ENCODE measurements at regions not wholly inside any gene's neighbourhood (a gene's known extent, or its start where the extent isn't known, plus 50 kb on each side); places are given as distances from the start of the nearest gene placed in this dataset.
A peak's percentile ranks its signal among the peaks of the same experiment; 100 is the strongest.
"Not testable (repeated sequence)": the region's sequence is repeated elsewhere in the genome, so short reads cannot be mapped to it uniquely, and the experiment has no call there.

DNA sequence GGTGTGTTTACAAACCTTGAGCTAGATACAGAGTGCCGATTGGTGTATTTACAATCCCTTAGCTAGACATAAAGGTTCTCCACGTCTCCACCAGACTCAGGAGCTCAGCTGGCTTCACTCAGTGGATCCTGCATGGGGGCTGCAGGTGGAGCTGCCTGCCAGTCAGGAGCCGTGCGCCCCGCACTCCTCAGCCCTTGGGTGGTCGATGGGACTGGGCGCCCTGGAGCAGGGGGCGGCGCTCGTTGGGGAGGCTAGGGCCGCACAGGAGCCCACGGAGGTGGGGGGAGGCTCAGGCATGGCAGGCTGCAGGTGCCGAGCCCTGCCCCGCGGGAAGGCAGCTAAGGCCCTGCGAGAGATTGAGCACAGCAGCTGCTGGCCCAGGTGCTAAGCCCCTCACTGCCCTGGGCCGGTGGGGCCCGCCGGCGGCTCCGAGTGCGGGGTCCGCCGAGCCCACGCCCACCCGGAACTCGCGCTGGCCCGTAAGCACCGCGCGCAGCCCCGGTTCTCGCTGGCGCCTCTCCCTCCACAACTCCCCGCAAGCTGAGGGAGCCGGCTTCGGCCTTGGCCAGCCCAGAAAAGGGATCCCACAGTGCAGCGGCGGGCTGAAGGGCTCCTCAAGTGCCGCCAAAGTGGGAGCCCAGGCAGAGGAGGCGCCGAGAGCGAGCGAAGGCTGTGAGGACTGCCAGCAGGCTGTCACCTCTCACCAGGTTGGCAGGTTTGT lies 285.5 kb upstream of the CNTN3 start:
- not testable (repeated sequence) for H3K4me3 ChIP-seq (ENCODE audit: low read depth in 1 of 3, low read length in 3 of 3)

DNA sequence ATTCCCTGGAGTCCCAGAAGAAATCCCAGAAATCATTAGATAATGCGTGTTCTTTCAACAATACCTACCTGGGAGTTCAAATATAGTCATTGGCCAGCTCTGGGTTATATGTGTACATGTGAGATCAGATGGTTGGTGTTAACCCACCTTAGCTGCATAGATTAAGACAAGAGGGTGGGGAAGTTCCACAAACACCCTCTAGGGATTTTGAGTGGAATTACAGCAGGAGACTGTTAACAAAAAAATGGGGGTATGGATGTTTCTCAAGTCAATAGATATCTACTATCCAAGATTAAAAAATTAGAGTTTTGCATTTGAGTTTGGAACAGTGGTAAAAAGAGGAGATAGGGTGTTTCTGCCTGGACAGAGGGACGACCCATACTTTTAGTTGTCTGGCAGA lies 282.5 kb upstream of the CNTN3 start:
- Histone ChIP-seq H3K27me3 (ENCODE audit: control insufficient read depth in 4 of 4, insufficient read depth in 4 of 4, low read length in 3 of 4) (no peaks in the 10 kb centered on the region), H3K9ac (ENCODE audit: low read depth in 1 of 2, low read length in 2 of 2) (no peak overlapping the region), H3K36me3 (ENCODE audit: control insufficient read depth in 4 of 4, insufficient read depth in 3 of 4, low read depth in 1 of 4, low read length in 3 of 4) (no peaks in the 10 kb centered on the region), H3K27ac (ENCODE audit: low read depth in 1 of 2, low read length in 2 of 2) (no peak overlapping the region), H3K9me3 (ENCODE audit: control insufficient read depth in 4 of 4, low read length in 3 of 4) (peaks cover 0 to 1% (median 0%) of the 10 kb centered on the region in 4 donors), H3K4me3 (ENCODE audit: low read depth in 1 of 3, low read length in 3 of 3) (no peak overlapping the region), H3K4me1 (ENCODE audit: control insufficient read depth in 4 of 4, insufficient read depth in 4 of 4, low read length in 3 of 4) (no peaks in the 10 kb centered on the region)
- no peak for DNase-seq (ENCODE audit: low spot score)
- WGBS: 52% methylated on average over 2 of the region's 2 CpGs
- TF ChIP-seq CTCF (IDR thresholded peaks at IDR 0.05; ENCODE audit: low read depth, low read length, missing input control) (peak; percentile 14), GABPA (IDR thresholded peaks at IDR 0.05 in 1 of 2, conservative IDR thresholded peaks at IDR 0.05 in 1 of 2) (no peak), RAD21 (IDR thresholded peaks at IDR 0.05) (peak in 1 of 2 donors; percentile 36)

More for the DNA sequence above, 285.5 kb upstream of the CNTN3 start:
- not testable (repeated sequence) for H3K27ac ChIP-seq (ENCODE audit: low read depth in 1 of 2, low read length in 2 of 2); H3K9ac ChIP-seq (ENCODE audit: low read depth in 1 of 2, low read length in 2 of 2); H3K36me3 ChIP-seq (ENCODE audit: control insufficient read depth in 4 of 4, insufficient read depth in 3 of 4, low read depth in 1 of 4, low read length in 3 of 4); H3K4me1 ChIP-seq (ENCODE audit: control insufficient read depth in 4 of 4, insufficient read depth in 4 of 4, low read length in 3 of 4); H3K27me3 ChIP-seq (ENCODE audit: control insufficient read depth in 4 of 4, insufficient read depth in 4 of 4, low read length in 3 of 4); DNase-seq (ENCODE audit: low spot score); H3K9me3 ChIP-seq (ENCODE audit: control insufficient read depth in 4 of 4, low read length in 3 of 4)
- 83% methylated on average over 45 of the region's 45 CpGs for WGBS

GRCh38 chr3:74891312-74891711 lies 276.9 kb upstream of the CNTN3 start:
- H3K9ac ChIP-seq (ENCODE audit: low read depth in 1 of 2, low read length in 2 of 2): no peak overlapping the region
- H3K27ac ChIP-seq (ENCODE audit: low read depth in 1 of 2, low read length in 2 of 2): no peak overlapping the region
- WGBS: 67% methylated on average over 6 of the region's 6 CpGs
- DNase-seq (ENCODE audit: low spot score): no peak
- no peaks in the 10 kb centered on the region for H3K4me1 ChIP-seq (ENCODE audit: control insufficient read depth in 4 of 4, insufficient read depth in 4 of 4, low read length in 3 of 4)
- no peaks in the 10 kb centered on the region for H3K27me3 ChIP-seq (ENCODE audit: control insufficient read depth in 4 of 4, insufficient read depth in 4 of 4, low read length in 3 of 4)
- H3K36me3 ChIP-seq (ENCODE audit: control insufficient read depth in 4 of 4, insufficient read depth in 3 of 4, low read depth in 1 of 4, low read length in 3 of 4): no peaks in the 10 kb centered on the region
- peaks cover 0 to 2% (median 0%) of the 10 kb centered on the region in 4 donors for H3K9me3 ChIP-seq (ENCODE audit: control insufficient read depth in 4 of 4, low read length in 3 of 4)
- H3K4me3 ChIP-seq (ENCODE audit: low read depth in 1 of 3, low read length in 3 of 3): no peak overlapping the region
- TF ChIP-seq CTCF (IDR thresholded peaks at IDR 0.05; ENCODE audit: low read depth, low read length, missing input control) (no peak), EGR1 (IDR thresholded peaks at IDR 0.05; ENCODE audit: low read depth in 2 of 2) (no peak), RAD21 (IDR thresholded peaks at IDR 0.05) (no peak), SP1 (IDR thresholded peaks at IDR 0.05) (no peak), FOXA2 (IDR thresholded peaks at IDR 0.05) (no peak), ZBTB33 (IDR thresholded peaks at IDR 0.05) (no peak), NR2F2 (IDR thresholded peaks at IDR 0.05) (no peak), GABPA (IDR thresholded peaks at IDR 0.05 in 1 of 2, conservative IDR thresholded peaks at IDR 0.05 in 1 of 2) (no peak), YY1 (IDR thresholded peaks at IDR 0.05) (no peak), RXRA (IDR thresholded peaks at IDR 0.05) (peak in 1 of 2 donors; percentile 6), HNF4A (conservative IDR thresholded peaks at IDR 0.05) (peak in 1 of 2 donors; percentile 51)
- TF ChIP-seq, protein P1, sequence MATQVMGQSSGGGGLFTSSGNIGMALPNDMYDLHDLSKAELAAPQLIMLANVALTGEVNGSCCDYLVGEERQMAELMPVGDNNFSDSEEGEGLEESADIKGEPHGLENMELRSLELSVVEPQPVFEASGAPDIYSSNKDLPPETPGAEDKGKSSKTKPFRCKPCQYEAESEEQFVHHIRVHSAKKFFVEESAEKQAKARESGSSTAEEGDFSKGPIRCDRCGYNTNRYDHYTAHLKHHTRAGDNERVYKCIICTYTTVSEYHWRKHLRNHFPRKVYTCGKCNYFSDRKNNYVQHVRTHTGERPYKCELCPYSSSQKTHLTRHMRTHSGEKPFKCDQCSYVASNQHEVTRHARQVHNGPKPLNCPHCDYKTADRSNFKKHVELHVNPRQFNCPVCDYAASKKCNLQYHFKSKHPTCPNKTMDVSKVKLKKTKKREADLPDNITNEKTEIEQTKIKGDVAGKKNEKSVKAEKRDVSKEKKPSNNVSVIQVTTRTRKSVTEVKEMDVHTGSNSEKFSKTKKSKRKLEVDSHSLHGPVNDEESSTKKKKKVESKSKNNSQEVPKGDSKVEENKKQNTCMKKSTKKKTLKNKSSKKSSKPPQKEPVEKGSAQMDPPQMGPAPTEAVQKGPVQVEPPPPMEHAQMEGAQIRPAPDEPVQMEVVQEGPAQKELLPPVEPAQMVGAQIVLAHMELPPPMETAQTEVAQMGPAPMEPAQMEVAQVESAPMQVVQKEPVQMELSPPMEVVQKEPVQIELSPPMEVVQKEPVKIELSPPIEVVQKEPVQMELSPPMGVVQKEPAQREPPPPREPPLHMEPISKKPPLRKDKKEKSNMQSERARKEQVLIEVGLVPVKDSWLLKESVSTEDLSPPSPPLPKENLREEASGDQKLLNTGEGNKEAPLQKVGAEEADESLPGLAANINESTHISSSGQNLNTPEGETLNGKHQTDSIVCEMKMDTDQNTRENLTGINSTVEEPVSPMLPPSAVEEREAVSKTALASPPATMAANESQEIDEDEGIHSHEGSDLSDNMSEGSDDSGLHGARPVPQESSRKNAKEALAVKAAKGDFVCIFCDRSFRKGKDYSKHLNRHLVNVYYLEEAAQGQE (IDR thresholded peaks at IDR 0.05): no peak

Measured in liver (tissue), 8 donors.